Urothelium cell line (cell line): ENCODE measurements at regions not wholly inside any gene's neighbourhood (a gene's known extent, or its start where the extent isn't known, plus 50 kb on each side); places are given as distances from the start of the nearest gene placed in this dataset.
"Not testable (repeated sequence)": the region's sequence is repeated elsewhere in the genome, so short reads cannot be mapped to it uniquely, and the experiment has no call there.

Source experiments
- DNase-seq: peaks from one replicate; pipeline ENCODE4 v3.0.0; 2011; ENCODE audit warnings: low spot score, mixed read lengths
- FAIRE-seq: peaks from 2 replicates; lab custom pipeline; 2011; peaks lifted over from hg19 to GRCh38; lab: Jason Lieb, UNC

GRCh38 chr1:199786695-199787094 is 240.8 kb upstream of the NR5A2 start:
- FAIRE-seq, result no peak
- no peak for DNase-seq

GRCh38 chr1:199789141-199789540 is 238.4 kb upstream of the NR5A2 start:
- FAIRE-seq, result no peak
- DNase-seq, result no peak

- DNase-seq, result no peak
- FAIRE-seq, result no peak
Observed at GRCh38 chr1:199791495-199791894, 236.0 kb upstream of the NR5A2 start.

GRCh38 chr1:199792874-199793273 is 234.6 kb upstream of the NR5A2 start:
- FAIRE-seq, result no peak
- DNase-seq, result no peak

DNA sequence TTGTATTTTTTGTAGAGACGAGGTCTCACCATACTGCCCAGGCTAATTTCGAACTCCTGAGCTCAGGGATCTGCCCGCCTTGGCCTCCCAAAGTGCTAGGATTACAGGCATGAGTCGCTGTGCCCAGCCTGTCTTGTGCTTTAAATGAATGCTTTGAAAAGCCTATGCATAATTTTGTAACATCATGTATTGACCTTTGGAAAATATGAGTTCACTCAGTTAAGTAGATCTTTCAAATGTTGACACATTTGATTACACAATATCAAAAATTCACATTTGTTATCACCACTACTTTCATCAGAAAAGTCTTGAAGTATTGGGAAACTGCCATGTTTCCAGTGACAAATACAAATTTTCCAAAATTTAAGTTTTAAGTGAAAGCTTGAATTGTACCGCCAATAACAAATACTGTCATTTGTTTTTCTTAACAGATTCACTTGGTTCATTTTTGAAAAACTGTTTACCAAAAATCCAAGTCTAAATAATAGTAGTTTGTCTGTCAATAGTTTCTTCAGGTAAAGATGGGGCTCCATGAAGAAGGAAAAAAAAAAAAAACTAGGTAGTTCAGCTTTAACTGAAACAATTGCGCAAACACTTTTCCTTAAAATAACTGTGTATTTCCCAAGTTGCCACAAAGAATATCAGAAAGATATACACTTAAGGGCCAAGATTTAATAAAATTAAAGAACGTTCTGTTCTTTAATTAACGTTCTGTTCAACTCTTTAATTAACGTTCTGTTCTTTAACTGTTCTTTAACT is 233.2 kb upstream of the NR5A2 start:
- FAIRE-seq (no peak), DNase-seq (no peak)

DNA sequence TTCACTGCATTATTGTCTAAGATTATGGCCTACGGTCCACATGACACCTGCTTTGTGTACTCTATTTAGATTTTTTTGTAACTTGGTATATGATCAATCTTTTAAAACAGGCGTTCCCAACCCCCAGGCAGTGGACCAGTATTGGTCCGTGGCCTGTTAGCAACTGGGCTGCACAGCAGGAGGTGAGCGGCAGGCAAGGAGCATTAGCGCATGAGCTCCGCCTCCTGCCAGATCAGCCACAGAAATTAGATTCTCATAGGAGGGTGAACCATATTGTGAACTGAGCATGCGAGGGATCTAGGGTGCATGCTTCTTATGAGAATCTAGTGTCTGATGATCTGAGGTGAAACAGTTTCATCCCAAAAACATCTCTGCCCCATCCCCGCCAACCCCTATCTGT is 228.4 kb upstream of the NR5A2 start:
- DNase-seq, result no peak
- no peak for FAIRE-seq

GRCh38 chr1:199804526-199804925 is 223.0 kb upstream of the NR5A2 start:
- DNase-seq, result no peak
- no peak for FAIRE-seq

DNA sequence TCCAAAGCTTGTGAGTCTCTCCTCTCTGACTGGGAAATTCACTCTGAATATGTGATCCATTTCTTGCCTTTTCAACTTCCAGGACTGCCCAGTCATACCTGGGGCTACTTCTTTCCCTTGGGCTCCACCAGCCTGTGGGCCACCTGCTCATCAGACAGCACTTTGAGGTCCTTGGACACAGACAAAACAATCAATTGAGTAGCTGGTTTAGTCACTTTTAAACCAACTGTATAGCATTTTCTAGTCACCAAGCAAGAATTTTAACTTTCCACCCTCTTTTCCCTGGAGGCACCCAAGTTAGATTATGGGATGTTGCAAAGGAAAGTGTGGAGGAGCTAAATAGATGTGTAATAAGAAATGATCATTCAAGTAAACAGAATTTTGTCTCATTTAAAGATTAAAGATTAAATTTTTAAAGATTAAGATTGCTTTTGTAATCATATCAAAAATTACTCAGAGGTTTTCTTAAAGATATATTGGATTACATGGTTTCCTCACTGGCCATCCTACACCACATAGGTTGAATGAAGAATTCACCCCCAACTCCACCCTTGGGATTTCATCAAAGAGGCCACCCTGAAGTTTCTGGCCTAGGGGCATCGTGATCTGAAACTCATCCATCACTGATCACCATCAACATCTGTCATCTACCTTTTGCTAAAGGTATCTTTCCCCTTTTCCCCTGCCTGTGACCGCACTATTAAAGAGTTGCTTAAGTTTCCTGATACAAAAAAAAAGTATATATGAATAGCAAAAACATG is 219.2 kb upstream of the NR5A2 start:
- DNase-seq, result no peak
- no peak for FAIRE-seq

- DNase-seq (no peak), FAIRE-seq (no peak)
Observed at GRCh38 chr1:199809311-199809710, 218.2 kb upstream of the NR5A2 start.

DNA sequence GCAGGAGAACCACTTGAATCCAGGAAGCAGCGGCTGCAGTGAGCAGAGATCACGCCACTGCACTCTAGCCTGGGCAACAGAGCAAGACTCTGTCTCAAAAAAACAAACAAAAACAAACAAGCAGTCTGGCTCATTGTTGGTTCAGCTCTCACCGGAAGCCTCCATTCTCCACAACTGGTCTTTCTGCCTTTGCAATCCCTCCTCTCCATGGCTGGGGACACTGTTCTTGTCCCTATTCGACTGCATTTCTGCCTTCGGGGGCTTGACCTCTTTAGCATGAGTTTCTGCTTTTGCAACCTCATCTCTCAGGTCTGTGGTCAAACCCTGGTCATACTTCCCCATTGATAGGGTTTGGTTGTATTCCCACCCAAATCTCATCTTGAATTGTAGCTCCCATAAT is 216.3 kb upstream of the NR5A2 start:
- DNase-seq (no peak), FAIRE-seq (no peak)

GRCh38 chr1:199813198-199813597 is 214.3 kb upstream of the NR5A2 start:
- DNase-seq (no peak), FAIRE-seq (no peak)

GRCh38 chr1:199815947-199816346 is 211.6 kb upstream of the NR5A2 start:
- no peak for DNase-seq

DNA sequence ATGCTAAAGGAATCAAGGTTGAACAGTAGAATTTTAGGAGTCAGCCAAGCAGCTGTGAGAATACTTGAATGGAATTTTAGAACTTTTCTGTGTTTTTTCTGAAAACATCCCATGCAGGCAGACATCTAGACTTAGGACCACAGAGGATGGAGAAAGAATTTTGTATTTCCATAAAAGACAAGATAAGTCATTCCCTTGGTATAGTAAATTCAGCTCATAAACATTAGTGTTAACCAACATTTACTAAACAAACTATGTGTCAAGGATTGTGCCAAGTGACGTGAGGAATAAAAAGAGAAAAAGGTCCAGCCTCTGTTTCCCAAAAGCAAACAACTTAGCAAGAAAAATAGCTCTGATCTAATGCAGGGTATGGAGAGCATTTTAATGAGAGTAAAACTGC is 210.2 kb upstream of the NR5A2 start:
- FAIRE-seq (no peak), DNase-seq (no peak)

More at GRCh38 chr1:199815947-199816346, 211.6 kb upstream of the NR5A2 start:
- no peak for FAIRE-seq

DNA sequence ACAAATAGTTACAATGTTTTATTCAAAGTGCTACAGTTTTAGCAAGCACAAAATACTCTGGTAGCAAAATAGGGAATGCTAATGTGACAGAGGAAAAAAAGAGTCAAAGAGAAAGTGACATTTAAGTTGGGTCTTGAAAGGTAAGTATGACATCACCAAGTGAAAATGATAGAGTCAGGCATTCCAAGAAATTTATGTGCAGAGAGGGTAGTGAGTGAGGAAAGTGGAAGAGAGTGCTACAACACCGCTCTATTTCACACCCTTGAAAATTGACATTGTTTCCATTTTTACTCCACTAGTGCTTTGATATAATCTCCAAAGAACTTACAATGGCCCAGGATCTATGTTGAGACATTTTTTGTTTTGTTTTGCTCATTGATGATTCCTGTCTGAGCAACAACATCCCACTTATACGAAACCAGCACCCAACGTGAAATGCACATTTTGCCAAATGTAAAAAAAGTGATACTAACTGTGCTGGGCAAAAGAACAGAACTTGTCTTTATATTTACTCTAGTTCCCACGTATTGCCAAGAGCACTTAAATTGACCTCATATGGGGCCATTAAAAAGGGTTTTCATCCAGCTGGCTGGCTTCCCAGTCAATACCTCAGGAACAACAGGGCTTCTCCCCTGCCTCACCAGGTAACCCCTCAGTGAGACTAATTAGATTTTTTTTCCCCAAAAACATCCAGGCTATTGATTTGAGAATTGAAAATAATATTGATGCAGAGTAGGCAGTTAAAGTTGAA is 206.3 kb upstream of the NR5A2 start:
- DNase-seq (no peak), FAIRE-seq (no peak)

DNA sequence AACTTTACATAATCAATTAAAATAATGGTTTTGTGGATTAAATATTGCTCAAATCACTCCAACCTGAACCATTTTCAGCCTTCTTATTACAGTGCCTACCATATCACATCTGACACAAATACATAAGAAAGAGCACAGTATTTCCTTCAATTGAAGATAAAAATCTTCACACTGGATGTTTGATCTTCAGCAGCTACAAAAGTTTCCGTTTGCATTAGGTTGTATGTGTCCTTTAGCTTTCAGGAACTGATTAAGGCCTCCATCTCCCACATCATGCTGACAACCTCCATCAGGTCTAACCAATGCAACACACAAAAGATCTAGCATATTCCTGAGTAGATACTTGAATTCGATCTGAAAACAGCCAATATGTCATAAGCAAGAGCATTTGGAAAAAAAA is 195.1 kb upstream of the NR5A2 start:
- FAIRE-seq (no peak), DNase-seq (no peak)

GRCh38 chr1:199834711-199835110 is 192.8 kb upstream of the NR5A2 start:
- DNase-seq (no peak), FAIRE-seq (no peak)

GRCh38 chr1:199836430-199836829 is 191.1 kb upstream of the NR5A2 start:
- FAIRE-seq (no peak), DNase-seq (no peak)

DNA sequence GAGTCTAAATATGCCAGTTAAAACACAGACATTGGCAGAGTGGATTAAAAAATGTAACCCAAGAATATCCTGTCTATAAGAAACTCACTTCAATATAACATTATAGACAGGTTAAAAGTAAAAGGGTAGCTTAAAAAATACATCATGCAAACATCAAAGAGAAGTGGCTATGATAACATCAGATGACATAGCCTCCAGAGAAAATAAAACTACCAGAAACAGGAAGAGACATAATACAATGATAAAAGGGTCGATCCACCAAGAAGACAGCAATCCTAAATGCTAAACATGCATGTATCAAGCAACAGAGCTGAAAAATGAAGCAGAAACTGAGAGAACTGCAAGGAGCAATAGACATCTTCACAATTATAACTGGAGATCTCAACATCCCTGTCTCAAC is 190.2 kb upstream of the NR5A2 start:
- DNase-seq, result no peak
- FAIRE-seq, result no peak

- not testable (repeated sequence) for DNase-seq, FAIRE-seq
Observed at GRCh38 chr1:199839608-199840007, 187.9 kb upstream of the NR5A2 start.

- FAIRE-seq, DNase-seq: not testable (repeated sequence)
Observed at GRCh38 chr1:199843096-199843495, 184.4 kb upstream of the NR5A2 start.

GRCh38 chr1:199843861-199844260 is 183.6 kb upstream of the NR5A2 start:
- DNase-seq, result no peak
- no peak for FAIRE-seq

- DNase-seq (no peak), FAIRE-seq (no peak)
Observed at GRCh38 chr1:199847021-199847420, 180.5 kb upstream of the NR5A2 start.
